ENCODE measurements at regions not wholly inside any gene's neighbourhood (a gene's known extent, or its start where the extent isn't known, plus 50 kb on each side); places are given as distances from the start of the nearest gene placed in this dataset.

- no peak for DNase-seq
Measured at GRCh38 chr10:62453274-62453673, 79.1 kb downstream of the ZNF365 start.

GRCh38 chr10:62454687-62455397, 80.7 kb downstream of the ZNF365 start:
- peak; percentile 91 for DNase-seq

GRCh38 chr10:62456611-62457101, 82.5 kb downstream of the ZNF365 start:
- no peak for DNase-seq

GRCh38 chr10:62457196-62457595, 83.0 kb downstream of the ZNF365 start:
- DNase-seq: no peak

GRCh38 chr10:62457598-62457997, 83.4 kb downstream of the ZNF365 start:
- no peak for DNase-seq

- no peak for DNase-seq
Measured at GRCh38 chr10:62459072-62459471, 84.9 kb downstream of the ZNF365 start.

- no peak for DNase-seq
Measured at GRCh38 chr10:62459500-62459899, 85.3 kb downstream of the ZNF365 start.

GRCh38 chr10:62460393-62460792, 86.2 kb downstream of the ZNF365 start:
- no peak for DNase-seq

GRCh38 chr10:62461120-62461519, 87.0 kb downstream of the ZNF365 start:
- DNase-seq: no peak

GRCh38 chr10:62462461-62462860, 88.3 kb downstream of the ZNF365 start:
- DNase-seq: no peak

- no peak for DNase-seq
Measured at GRCh38 chr10:62463364-62463763, 89.2 kb downstream of the ZNF365 start.

GRCh38 chr10:62464308-62464707, 90.1 kb downstream of the ZNF365 start:
- DNase-seq: no peak

GRCh38 chr10:62466590-62466989, 92.4 kb downstream of the ZNF365 start:
- no peak for DNase-seq

GRCh38 chr10:62467527-62467926, 93.4 kb downstream of the ZNF365 start:
- DNase-seq: no peak

GRCh38 chr10:62471711-62472110, 97.5 kb downstream of the ZNF365 start:
- no peak for DNase-seq

GRCh38 chr10:62473241-62473640, 99.1 kb downstream of the ZNF365 start:
- no peak for DNase-seq

- no peak for DNase-seq
Measured at GRCh38 chr10:62475551-62475950, 101.4 kb downstream of the ZNF365 start.

- DNase-seq: no peak
Measured at GRCh38 chr10:62479523-62479922, 105.4 kb downstream of the ZNF365 start.

GRCh38 chr10:62480196-62480595, 106.0 kb downstream of the ZNF365 start:
- DNase-seq: no peak

GRCh38 chr10:62482581-62482980, 108.4 kb downstream of the ZNF365 start:
- no peak for DNase-seq

GRCh38 chr10:62491597-62491996, 117.4 kb downstream of the ZNF365 start:
- no peak for DNase-seq

GRCh38 chr10:62492012-62492869, 118.1 kb downstream of the ZNF365 start:
- no peak for DNase-seq

- DNase-seq: no peak
Measured at GRCh38 chr10:62492870-62493180, 118.7 kb downstream of the ZNF365 start.

GRCh38 chr10:62496925-62497324, 122.8 kb downstream of the ZNF365 start:
- DNase-seq: no peak

Data from islet precursor cell (in vitro differentiated cells).